IMR-90 (cell line): ENCODE measurements at regions not wholly inside any gene's neighbourhood (a gene's known extent, or its start where the extent isn't known, plus 50 kb on each side); places are given as distances from the start of the nearest gene placed in this dataset.

ENCODE experiments used
- ATAC-seq: fragments of 200-7000 bp; cut with Tn5 transposase; 2 replicates; pipeline ENCODE4 v1.9.1; 2020; ENCODE audit warnings: low read depth, mild to moderate bottlenecking, moderate library complexity
- BruUV-seq: library from RNA; stranded (reverse); fragments of 400-500 nt; replicated peaks from 2 replicates; lab custom pipeline; 2021; lab: Mats Ljungman, UMichigan
- CTCF ChIA-PET: fragments of 300-600 bp; formaldehyde crosslinking; extraction: SDS; loops from one replicate; lab custom pipeline; 2021; ENCODE audit warnings: antibody characterized with exemption; lab: Yijun Ruan, JAX
- POLR2A ChIA-PET: fragments of 300-600 bp; sonication (Branson Sonifier 250); formaldehyde crosslinking; loops from one replicate; lab custom pipeline; 2022; ENCODE audit warnings: antibody characterized with exemption; ENCODE audit not compliant: unreplicated experiment; lab: Charles Lee
- DNase-seq: peaks from one replicate; pipeline ENCODE4 v3.0.0; 2013
- H2AFZ ChIP-seq: replicated peaks from 2 replicates; pipeline ENCODE3; 2013; ENCODE audit warnings: low read length, mild to moderate bottlenecking; ENCODE audit not compliant: poor library complexity
- H2AK5ac ChIP-seq: 2 replicates; pipeline ENCODE4 v1.6.1; 2013; ENCODE audit warnings: low read depth, low read length, inconsistent platforms
- H2AK9ac ChIP-seq: replicated peaks from 2 replicates; pipeline ENCODE3; 2013; ENCODE audit warnings: mild to moderate bottlenecking, low read depth, low read length, moderate library complexity; ENCODE audit not compliant: poor library complexity
- H2BK120ac ChIP-seq: 2 replicates; pipeline ENCODE4 v1.6.1; 2013; ENCODE audit warnings: low read depth, low read length, inconsistent platforms
- H2BK15ac ChIP-seq: 3 replicates; pipeline ENCODE4 v1.6.1; 2013; ENCODE audit warnings: low read depth, low read length, inconsistent platforms
- H2BK20ac ChIP-seq: 2 replicates; pipeline ENCODE4 v1.6.1; 2013; ENCODE audit warnings: low read depth, mild to moderate bottlenecking, inconsistent platforms, low read length, moderate library complexity
- H2BK5ac ChIP-seq: 2 replicates; pipeline ENCODE4 v1.6.1; 2013; ENCODE audit warnings: mild to moderate bottlenecking, low read depth, low read length, inconsistent platforms; ENCODE audit not compliant: poor library complexity, severe bottlenecking
- H3K14ac ChIP-seq: replicated peaks from 2 replicates; pipeline ENCODE4 v1.6.1; 2013; ENCODE audit warnings: low read depth, low read length, inconsistent platforms
- H3K18ac ChIP-seq: 2 replicates; pipeline ENCODE4 v1.6.1; 2013; ENCODE audit warnings: low read depth, low read length, control low read depth
- H3K23ac ChIP-seq: 2 replicates; pipeline ENCODE4 v1.6.1; 2013; ENCODE audit warnings: low read depth, low read length, inconsistent platforms
- H3K27ac ChIP-seq: 2 replicates; pipeline ENCODE4 v1.5.1; 2013; ENCODE audit warnings: mild to moderate bottlenecking, control low read depth, low read length; ENCODE audit not compliant: insufficient read depth
- H3K27me3 ChIP-seq: 2 replicates; pipeline ENCODE4 v1.6.1; 2013; ENCODE audit warnings: low read length; ENCODE audit not compliant: control insufficient read depth, insufficient read depth
- H3K36me3 ChIP-seq: 2 replicates; pipeline ENCODE4 v1.6.1; 2013; ENCODE audit warnings: low read length, mixed read lengths; ENCODE audit not compliant: control insufficient read depth, insufficient read depth
- H3K4ac ChIP-seq: 2 replicates; pipeline ENCODE4 v1.6.1; 2013; ENCODE audit warnings: low read depth, low read length, inconsistent platforms
- H3K4me1 ChIP-seq: 2 replicates; pipeline ENCODE4 v1.6.1; 2013; ENCODE audit warnings: low read length, mixed read lengths; ENCODE audit not compliant: control insufficient read depth, insufficient read depth
- H3K4me2 ChIP-seq: 2 replicates; pipeline ENCODE4 v1.6.1; 2013; ENCODE audit warnings: low read depth, mild to moderate bottlenecking, control low read depth, low read length, moderate library complexity
- H3K4me3 ChIP-seq: 2 replicates; pipeline ENCODE4 v1.5.1; 2013; ENCODE audit warnings: low read depth, mild to moderate bottlenecking, control low read depth, low read length, moderate library complexity; ENCODE audit not compliant: insufficient read depth
- H3K56ac ChIP-seq: 2 replicates; pipeline ENCODE4 v1.6.1; 2013; ENCODE audit warnings: low read length, inconsistent platforms; ENCODE audit not compliant: insufficient read depth; ENCODE audit errors: extremely low read depth
- H3K79me1 ChIP-seq, 2 experiments: 2 replicates each; pipeline ENCODE4 v1.6.1; 2013; ENCODE audit warnings: low read length in 2 of 2, inconsistent platforms in 1 of 2, low read depth in 1 of 2
- H3K9ac ChIP-seq: 2 replicates; pipeline ENCODE4 v1.6.1; 2013; ENCODE audit warnings: low read depth, low read length, control low read depth
- H3K9me1 ChIP-seq: 2 replicates; pipeline ENCODE4 v1.6.1; 2013; ENCODE audit warnings: low read length, inconsistent platforms; ENCODE audit not compliant: insufficient read depth
- H3K9me3 ChIP-seq: 2 replicates; pipeline ENCODE4 v1.6.1; 2013; ENCODE audit warnings: low read length; ENCODE audit not compliant: control insufficient read depth, insufficient read depth
- H4K20me1 ChIP-seq: 2 replicates; pipeline ENCODE4 v1.6.1; 2013; ENCODE audit warnings: low read length, inconsistent platforms; ENCODE audit not compliant: insufficient read depth
- H4K5ac ChIP-seq: 2 replicates; pipeline ENCODE4 v1.6.1; 2013; ENCODE audit warnings: mild to moderate bottlenecking, low read depth, low read length, control low read depth
- H4K8ac ChIP-seq, 2 experiments: 2 replicates each; pipeline ENCODE4 v1.6.1; 2013; ENCODE audit warnings: low read depth in 2 of 2, low read length in 2 of 2, control low read depth in 1 of 2, inconsistent platforms in 1 of 2
- H4K91ac ChIP-seq: 2 replicates; pipeline ENCODE4 v1.6.1; 2013; ENCODE audit warnings: low read depth, low read length, inconsistent platforms; ENCODE audit not compliant: insufficient read depth
- BHLHE40 ChIP-seq: fragments of 150-350 bp; IDR thresholded peaks from 2 replicates; pipeline ENCODE4 v1.6.1; 2016; ENCODE audit warnings: mild to moderate bottlenecking, low read depth, low read length
- FOS ChIP-seq: fragments of 150-350 bp; IDR thresholded peaks from 2 replicates; pipeline ENCODE4 v1.6.1; 2016; ENCODE audit warnings: low read depth, low read length
- MAZ ChIP-seq: IDR thresholded peaks from 2 replicates; pipeline ENCODE4 v1.6.1; 2012; ENCODE audit warnings: low read depth, mild to moderate bottlenecking, low read length, improper control_type of control experiment, moderate library complexity, borderline replicate concordance
- MXI1 ChIP-seq: IDR thresholded peaks from 2 replicates; pipeline ENCODE4 v1.6.1; 2012; ENCODE audit warnings: low read depth, mild to moderate bottlenecking, low read length, moderate library complexity, borderline replicate concordance
- NFE2L2 ChIP-seq: fragments of 150-350 bp; IDR thresholded peaks from 2 replicates; pipeline ENCODE4 v1.6.1; 2016; ENCODE audit warnings: low read depth, mild to moderate bottlenecking, low read length
- POLR2A ChIP-seq: IDR thresholded peaks from 2 replicates; pipeline ENCODE4 v1.6.1; 2012; ENCODE audit warnings: mild to moderate bottlenecking, low read depth, low read length
- RAD21 ChIP-seq: IDR thresholded peaks from 2 replicates; pipeline ENCODE4 v1.6.1; 2012; ENCODE audit warnings: low read length, improper control_type of control experiment
- RFX5 ChIP-seq: IDR thresholded peaks from 2 replicates; pipeline ENCODE4 v1.8.0; 2012; ENCODE audit warnings: low read depth, mild to moderate bottlenecking, low read length, moderate library complexity
- WGBS, 2 experiments: methylation state at CpG; one replicate each; pipeline versions ENCODE4 v1.1.5 to v1.1.7; 2013; ENCODE audit warnings: missing lambda C conversion rate in 2 of 2; ENCODE audit not compliant: insufficient read length in 1 of 2; ENCODE audit errors: extremely low coverage in 2 of 2; 5-methylcytosine and 5-hydroxymethylcytosine counted together
- dilution Hi-C: fragments of 300-500 bp; cut with HindIII; formaldehyde crosslinking; loops from one replicate; pipeline ENCODE4 v1.14.3; 2018; ENCODE audit warnings: low sequenced_read_pairs; ENCODE audit not compliant: unreplicated experiment
- in situ Hi-C: fragments of 300-500 bp; cut with MboI; formaldehyde crosslinking; loops from 3 replicates; pipeline ENCODE4 v1.14.3; 2019; ENCODE audit warnings: low sequenced_read_pairs, inconsistent platforms, mixed read lengths
- intact Hi-C: fragments of 100-400 bp; cut with micrococcal nuclease; formaldehyde crosslinking; loops from 2 replicates; pipeline ENCODE4 v1.10.0; 2022
- TF ChIP-seq, protein P1 (sequence below): fragments of 150-350 bp; IDR thresholded peaks from 2 replicates; pipeline ENCODE4 v1.6.1; 2016; ENCODE audit warnings: low read depth, mild to moderate bottlenecking, low read length, moderate library complexity, borderline replicate concordance

DNA sequence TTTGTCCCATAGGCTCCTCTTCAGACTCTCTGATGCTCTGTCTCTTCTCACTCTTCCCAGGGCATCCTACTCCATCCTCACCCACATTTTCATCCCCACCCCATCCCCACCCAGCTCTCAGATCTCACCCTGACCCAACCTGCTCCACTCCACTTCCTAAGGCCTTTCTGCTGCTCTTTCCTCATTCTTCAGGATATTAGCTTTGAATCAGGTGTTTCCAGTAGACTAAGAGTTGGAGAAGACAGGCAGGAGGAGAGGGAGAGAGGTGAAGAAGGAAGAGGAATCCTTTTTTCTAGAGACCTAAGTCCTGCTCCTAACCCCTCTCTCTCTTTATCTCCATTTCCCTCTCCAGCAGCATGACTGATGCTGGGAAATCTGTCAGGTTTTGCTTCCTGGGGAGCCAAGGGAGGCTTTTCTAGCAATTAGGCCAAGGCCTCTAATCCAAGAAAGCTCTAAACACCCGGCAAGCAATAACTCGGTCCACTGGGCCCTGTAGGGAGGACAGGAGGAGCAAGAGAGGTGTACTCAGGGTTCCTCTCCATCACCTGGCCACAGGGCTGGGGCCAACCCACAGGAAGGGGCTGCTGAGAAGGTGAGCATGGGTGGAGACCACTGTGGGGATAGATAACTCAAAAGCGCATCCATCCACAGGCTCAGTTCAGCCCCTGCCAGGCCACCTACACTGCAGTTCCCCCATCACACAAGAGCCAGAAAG, 133.3 kb downstream of the TMEM132E start:
- intact Hi-C loops = no loop called here
- POLR2A ChIA-PET = no interaction called here
- no TSS peak for BruUV-seq

More for the DNA sequence above, 133.3 kb downstream of the TMEM132E start:
- H4K5ac ChIP-seq = no peak overlapping the region
- H3K36me3 ChIP-seq = no peaks in the 10 kb centered on the region
- H3K9me1 ChIP-seq = no peaks in the 10 kb centered on the region
- H3K27ac ChIP-seq = no peak overlapping the region
- in situ Hi-C loops (no loop called here), dilution Hi-C loops (no loop called here)
- H2BK20ac ChIP-seq = no peak overlapping the region
- no peaks in the 10 kb centered on the region for H3K9me3 ChIP-seq
- no peaks in the 10 kb centered on the region; the same call in 1 of the 2 replicates for H4K20me1 ChIP-seq
- no peak overlapping the region for H3K56ac ChIP-seq
- no peak overlapping the region for H3K4me2 ChIP-seq
- H2AK5ac ChIP-seq = no peak overlapping the region
- H3K4me3 ChIP-seq = no peak overlapping the region
- no peaks in the 10 kb centered on the region for H3K27me3 ChIP-seq
- TF ChIP-seq NFE2L2 = no peak
- TF ChIP-seq POLR2A = no peak
- no peak for TF ChIP-seq RAD21
- TF ChIP-seq MAZ = no peak
- TF ChIP-seq RFX5 = no peak
- TF ChIP-seq, protein P1, sequence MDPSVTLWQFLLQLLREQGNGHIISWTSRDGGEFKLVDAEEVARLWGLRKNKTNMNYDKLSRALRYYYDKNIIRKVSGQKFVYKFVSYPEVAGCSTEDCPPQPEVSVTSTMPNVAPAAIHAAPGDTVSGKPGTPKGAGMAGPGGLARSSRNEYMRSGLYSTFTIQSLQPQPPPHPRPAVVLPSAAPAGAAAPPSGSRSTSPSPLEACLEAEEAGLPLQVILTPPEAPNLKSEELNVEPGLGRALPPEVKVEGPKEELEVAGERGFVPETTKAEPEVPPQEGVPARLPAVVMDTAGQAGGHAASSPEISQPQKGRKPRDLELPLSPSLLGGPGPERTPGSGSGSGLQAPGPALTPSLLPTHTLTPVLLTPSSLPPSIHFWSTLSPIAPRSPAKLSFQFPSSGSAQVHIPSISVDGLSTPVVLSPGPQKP = no peak
- no peak for TF ChIP-seq BHLHE40
- no peak for TF ChIP-seq FOS
- TF ChIP-seq MXI1 = no peak
- H4K8ac ChIP-seq = no peak overlapping the region
- no peaks in the 10 kb centered on the region for H3K79me1 ChIP-seq
- no peak overlapping the region for H3K9ac ChIP-seq
- H2BK15ac ChIP-seq = no peak overlapping the region
- H2BK120ac ChIP-seq = no peak overlapping the region
- no peak overlapping the region for H2AFZ ChIP-seq
- no peak overlapping the region for H2BK5ac ChIP-seq
- no peak overlapping the region for H3K14ac ChIP-seq
- WGBS, 2 experiments = no CpG with 5 or more reads among the region's 3 CpGs
- H3K4me1 ChIP-seq = no peaks in the 10 kb centered on the region
- H3K18ac ChIP-seq = no peak overlapping the region
- DNase-seq = no peak
- no peak for ATAC-seq
- H2AK9ac ChIP-seq = no peak overlapping the region
- H4K91ac ChIP-seq = no peak overlapping the region
- no peak overlapping the region for H3K23ac ChIP-seq
- no peak overlapping the region for H3K4ac ChIP-seq
- CTCF ChIA-PET = no interaction called here
